CD14-positive monocyte (primary cell): ENCODE measurements at regions not wholly inside any gene's neighbourhood (a gene's known extent, or its start where the extent isn't known, plus 50 kb on each side); places are given as distances from the start of the nearest gene placed in this dataset.

Source experiments
- DNase-seq, 3 donors: peaks; one replicate each; pipeline ENCODE4 v3.0.0-alpha.2; 2011 to 2022
- H2AFZ ChIP-seq: 2 replicates; pipeline ENCODE4 v1.6.0; 2012; ENCODE audit warnings: mild to moderate bottlenecking, low read depth, low read length, inconsistent platforms; ENCODE audit not compliant: insufficient read depth, poor library complexity, severe bottlenecking
- H3K27ac ChIP-seq, 2 donors: 1 replicate in 1 of 2; 2 replicates in 1 of 2; pipeline ENCODE4 v1.5.1; 2012 to 2013; ENCODE audit warnings: low read length in 2 of 2, control low read depth in 1 of 2, inconsistent platforms in 1 of 2, low read depth in 1 of 2, mild to moderate bottlenecking in 1 of 2
- H3K27me3 ChIP-seq, 2 donors: one replicate each; pipeline versions ENCODE4 v1.6.0 to v1.6.1; 2011 to 2013; ENCODE audit warnings: low read length in 2 of 2; ENCODE audit not compliant: control insufficient read depth in 2 of 2, insufficient read depth in 2 of 2
- H3K36me3 ChIP-seq, 2 donors: replicated peaks in 1 of 2; 1 replicate in 1 of 2; 2 replicates in 1 of 2; pipeline versions ENCODE4 v1.5.1 to v1.6.1; 2012 to 2013; ENCODE audit warnings: low read length in 2 of 2, control low read depth in 1 of 2, inconsistent platforms in 1 of 2, mild to moderate bottlenecking in 1 of 2; ENCODE audit not compliant: insufficient read depth in 2 of 2, control insufficient read depth in 1 of 2
- H3K4me1 ChIP-seq, 2 donors: 1 replicate in 1 of 2; 2 replicates in 1 of 2; pipeline versions ENCODE4 v1.5.1 to v1.6.1; 2012 to 2013; ENCODE audit warnings: low read length in 2 of 2, control low read depth in 1 of 2, inconsistent platforms in 1 of 2, mild to moderate bottlenecking in 1 of 2, moderate library complexity in 1 of 2; ENCODE audit not compliant: insufficient read depth in 2 of 2, control insufficient read depth in 1 of 2
- H3K4me2 ChIP-seq: replicated peaks from 2 replicates; pipeline ENCODE3; 2012; ENCODE audit warnings: low read length, moderate library complexity, mild to moderate bottlenecking; ENCODE audit not compliant: poor library complexity, severe bottlenecking; ENCODE audit errors: extremely low read depth
- H3K4me3 ChIP-seq, 3 experiments: fragments of 200-600 bp in 1 of 3; sonication (generic) in 1 of 3; replicated peaks in 1 of 3; 1 replicate in 2 of 3; 2 replicates in 1 of 3; pipeline ENCODE4 v1.5.1; 2011 to 2013; ENCODE audit warnings: low read length in 3 of 3, mild to moderate bottlenecking in 3 of 3, control low read depth in 2 of 3, low read depth in 2 of 3, inconsistent platforms in 1 of 3, moderate library complexity in 1 of 3
- H3K79me2 ChIP-seq: 2 replicates; pipeline ENCODE4 v1.6.0; 2012; ENCODE audit warnings: mild to moderate bottlenecking, control low read depth, inconsistent platforms, low read length, moderate library complexity; ENCODE audit not compliant: insufficient read depth
- H3K9ac ChIP-seq: 2 replicates; pipeline ENCODE4 v1.6.0; 2017; ENCODE audit warnings: low read length, mild to moderate bottlenecking; ENCODE audit not compliant: insufficient read depth, poor library complexity, severe bottlenecking
- H3K9me3 ChIP-seq, 2 donors: replicated peaks in 1 of 2; 1 replicate in 1 of 2; 2 replicates in 1 of 2; pipeline versions ENCODE4 v1.5.1 to v1.6.1; 2012 to 2013; ENCODE audit warnings: low read length in 2 of 2, control low read depth in 1 of 2; ENCODE audit not compliant: control insufficient read depth in 1 of 2, insufficient read depth in 1 of 2
- H4K20me1 ChIP-seq: 2 replicates; pipeline ENCODE4 v1.6.0; 2012; ENCODE audit warnings: mild to moderate bottlenecking, low read length, control low read depth, moderate library complexity; ENCODE audit not compliant: insufficient read depth
- H3K27ac Mint-ChIP-seq, 7 donors: one replicate each; pipeline ENCODE4 v1.8.0; 2020; ENCODE audit warnings: mild to moderate bottlenecking in 7 of 7, mixed read lengths in 7 of 7, moderate library complexity in 6 of 7, inconsistent platforms in 2 of 7
- H3K27me3 Mint-ChIP-seq, 3 donors: one replicate each; pipeline ENCODE4 v1.8.0; 2021 to 2022; ENCODE audit warnings: low read depth in 3 of 3, mild to moderate bottlenecking in 3 of 3, mixed read lengths in 3 of 3, moderate library complexity in 3 of 3, inconsistent platforms in 1 of 3
- H3K36me3 Mint-ChIP-seq, 2 donors: one replicate each; pipeline ENCODE4 v1.8.0; 2020; ENCODE audit warnings: mixed read lengths in 2 of 2, inconsistent platforms in 1 of 2, mild to moderate bottlenecking in 1 of 2
- H3K4me1 Mint-ChIP-seq: one replicate; pipeline ENCODE4 v1.8.0; 2020; ENCODE audit warnings: mild to moderate bottlenecking, mixed read lengths
- H3K4me3 Mint-ChIP-seq, 2 donors: one replicate each; pipeline ENCODE4 v1.8.0; 2020; ENCODE audit warnings: mild to moderate bottlenecking in 2 of 2, mixed read lengths in 2 of 2, moderate library complexity in 1 of 2
- H3K9me3 Mint-ChIP-seq, 7 donors: one replicate each; pipeline ENCODE4 v1.8.0; 2020 to 2022; ENCODE audit warnings: mixed read lengths in 7 of 7, mild to moderate bottlenecking in 6 of 7, moderate library complexity in 6 of 7, inconsistent platforms in 2 of 7
- WGBS: methylation state at CpG from one replicate; pipeline ENCODE4 v1.1.5; 2013; ENCODE audit warnings: missing lambda C conversion rate; ENCODE audit not compliant: insufficient coverage; 5-methylcytosine and 5-hydroxymethylcytosine counted together
- intact Hi-C, 2 donors: fragments of 100-400 bp; cut with micrococcal nuclease; formaldehyde crosslinking; loops; one replicate each; pipeline versions ENCODE4 v1.15.0 to v1.15.1; 2023
- TF ChIP-seq, protein P1 (sequence below): fragments of 200-600 bp; IDR thresholded peaks from one replicate; pipeline ENCODE4 v1.8.0; 2022; ENCODE audit warnings: antibody characterized with exemption, mild to moderate bottlenecking

- H3K4me1 ChIP-seq, result no peaks in the 10 kb centered on the region
- no peaks in the 10 kb centered on the region for H4K20me1 ChIP-seq
- Mint-ChIP-seq H3K9me3 (peaks cover 0 to 8% (median 2%) of the 10 kb centered on the region in 7 donors), H3K4me1 (no peaks in the 10 kb centered on the region), H3K4me3 (no peak overlapping the region), H3K36me3 (no peaks in the 10 kb centered on the region), H3K27ac (no peak overlapping the region), H3K27me3 (peaks cover 0 to 2% (median 0%) of the 10 kb centered on the region in 3 donors)
- H3K4me2 ChIP-seq, result no peak overlapping the region
- intact Hi-C loops, result no loop called here
- no peak overlapping the region for H2AFZ ChIP-seq
- WGBS, result no CpG with 5 or more reads among the region's 3 CpGs
- H3K36me3 ChIP-seq, result no peaks in the 10 kb centered on the region
- no peaks in the 10 kb centered on the region for H3K27me3 ChIP-seq
- TF ChIP-seq, protein P1, sequence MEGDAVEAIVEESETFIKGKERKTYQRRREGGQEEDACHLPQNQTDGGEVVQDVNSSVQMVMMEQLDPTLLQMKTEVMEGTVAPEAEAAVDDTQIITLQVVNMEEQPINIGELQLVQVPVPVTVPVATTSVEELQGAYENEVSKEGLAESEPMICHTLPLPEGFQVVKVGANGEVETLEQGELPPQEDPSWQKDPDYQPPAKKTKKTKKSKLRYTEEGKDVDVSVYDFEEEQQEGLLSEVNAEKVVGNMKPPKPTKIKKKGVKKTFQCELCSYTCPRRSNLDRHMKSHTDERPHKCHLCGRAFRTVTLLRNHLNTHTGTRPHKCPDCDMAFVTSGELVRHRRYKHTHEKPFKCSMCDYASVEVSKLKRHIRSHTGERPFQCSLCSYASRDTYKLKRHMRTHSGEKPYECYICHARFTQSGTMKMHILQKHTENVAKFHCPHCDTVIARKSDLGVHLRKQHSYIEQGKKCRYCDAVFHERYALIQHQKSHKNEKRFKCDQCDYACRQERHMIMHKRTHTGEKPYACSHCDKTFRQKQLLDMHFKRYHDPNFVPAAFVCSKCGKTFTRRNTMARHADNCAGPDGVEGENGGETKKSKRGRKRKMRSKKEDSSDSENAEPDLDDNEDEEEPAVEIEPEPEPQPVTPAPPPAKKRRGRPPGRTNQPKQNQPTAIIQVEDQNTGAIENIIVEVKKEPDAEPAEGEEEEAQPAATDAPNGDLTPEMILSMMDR, result no peak
- H3K9me3 ChIP-seq, result no peaks in the 10 kb centered on the region
- H3K79me2 ChIP-seq, result no peaks in the 10 kb centered on the region
- no peak overlapping the region for H3K4me3 ChIP-seq
- H3K9ac ChIP-seq, result no peak overlapping the region
- no peak for DNase-seq
- no peak overlapping the region for H3K27ac ChIP-seq
Observed at GRCh38 chr7:46852795-46853194, 729.1 kb downstream of the TNS3 start.

GRCh38 chr7:46850563-46851330 is 731.2 kb downstream of the TNS3 start:
- H3K4me3 Mint-ChIP-seq, result no peak overlapping the region
- TF ChIP-seq, protein P1, result no peak
- H3K4me2 ChIP-seq, result no peak overlapping the region
- no peak overlapping the region for H3K9ac ChIP-seq
- no peaks in the 10 kb centered on the region for H3K27me3 ChIP-seq
- H3K27ac Mint-ChIP-seq, result no peak overlapping the region
- no peaks in the 10 kb centered on the region for H3K4me1 ChIP-seq
- no peak overlapping the region for H3K4me3 ChIP-seq
- 89% methylated on average over 3 of the region's 10 CpGs for WGBS
- no peaks in the 10 kb centered on the region for H3K36me3 ChIP-seq
- H3K36me3 Mint-ChIP-seq, result no peaks in the 10 kb centered on the region
- intact Hi-C loops, result no loop called here
- DNase-seq, result no peak
- no peaks in the 10 kb centered on the region for H3K79me2 ChIP-seq
- H3K27me3 Mint-ChIP-seq, result no peaks in the 10 kb centered on the region
- H2AFZ ChIP-seq, result no peak overlapping the region
- peaks cover 0 to 9% (median 2%) of the 10 kb centered on the region in 7 donors for H3K9me3 Mint-ChIP-seq
- no peaks in the 10 kb centered on the region for H4K20me1 ChIP-seq
- no peak overlapping the region for H3K27ac ChIP-seq
- H3K9me3 ChIP-seq, result peaks cover 0 to 5% of the 10 kb centered on the region in 2 donors
- no peaks in the 10 kb centered on the region for H3K4me1 Mint-ChIP-seq
